OCI-LY1 (cell line): ENCODE measurements at regions not wholly inside any gene's neighbourhood (a gene's known extent, or its start where the extent isn't known, plus 50 kb on each side); places are given as distances from the start of the nearest gene placed in this dataset.

ENCODE experiments used
- H2AFZ ChIP-seq: fragments of 200-600 bp; sonication (generic), shearing (Covaris generic); 2 replicates; pipeline ENCODE4 v1.6.0; 2014; ENCODE audit warnings: antibody characterized with exemption, mild to moderate bottlenecking, low read length
- H3F3A ChIP-seq: fragments of 200-600 bp; sonication (generic), shearing (Covaris generic); 2 replicates; pipeline ENCODE4 v1.6.0; 2014; ENCODE audit warnings: mild to moderate bottlenecking, antibody characterized with exemption, low read length, moderate library complexity; ENCODE audit not compliant: insufficient read depth
- H3K27ac ChIP-seq: fragments of 200-600 bp; sonication (generic); 2 replicates; pipeline ENCODE4 v1.5.1; 2014; ENCODE audit warnings: low read length, mixed run types, mild to moderate bottlenecking, low read depth; ENCODE audit not compliant: poor library complexity, severe bottlenecking
- H3K27me3 ChIP-seq: fragments of 200-600 bp; sonication (generic); 2 replicates; pipeline ENCODE4 v1.6.0; 2014; ENCODE audit warnings: antibody characterized with exemption, mild to moderate bottlenecking, low read length, moderate library complexity; ENCODE audit not compliant: insufficient read depth
- H3K36me3 ChIP-seq: fragments of 200-600 bp; sonication (generic); 2 replicates; pipeline ENCODE4 v1.6.1; 2014; ENCODE audit warnings: mild to moderate bottlenecking, antibody characterized with exemption, low read length, moderate library complexity, mixed read lengths; ENCODE audit not compliant: insufficient read depth
- H3K4me1 ChIP-seq: fragments of 200-600 bp; sonication (generic); 2 replicates; pipeline ENCODE4 v1.5.1; 2014; ENCODE audit warnings: mild to moderate bottlenecking, low read length, moderate library complexity; ENCODE audit not compliant: insufficient read depth, severe bottlenecking
- H3K4me2 ChIP-seq: fragments of 200-600 bp; sonication (generic), shearing (Covaris generic); 2 replicates; pipeline ENCODE4 v1.6.1; 2014; ENCODE audit warnings: low read length
- H3K4me3 ChIP-seq: fragments of 200-600 bp; sonication (generic); 2 replicates; pipeline ENCODE4 v1.5.1; 2014; ENCODE audit warnings: low read length, low read depth, mild to moderate bottlenecking, mixed read lengths; ENCODE audit not compliant: poor library complexity, severe bottlenecking
- H3K79me2 ChIP-seq: fragments of 200-600 bp; shearing (Covaris generic); 2 replicates; pipeline ENCODE4 v1.6.1; 2016; ENCODE audit warnings: mixed run types, low read length, mixed read lengths; ENCODE audit not compliant: insufficient read depth
- H3K9ac ChIP-seq: fragments of 200-600 bp; sonication (generic), shearing (Covaris generic); 2 replicates; pipeline ENCODE4 v1.6.1; 2014; ENCODE audit warnings: mild to moderate bottlenecking, low read length, mixed read lengths
- H3K9me2 ChIP-seq: fragments of 200-600 bp; sonication (generic), shearing (Covaris generic); 2 replicates; pipeline ENCODE4 v1.6.1; 2014; ENCODE audit warnings: low read depth, mild to moderate bottlenecking, low read length, mixed read lengths
- H3K9me3 ChIP-seq: fragments of 200-600 bp; shearing (Covaris generic); 2 replicates; pipeline ENCODE4 v1.6.1; 2014; ENCODE audit warnings: low read length, mixed read lengths
- H4K20me1 ChIP-seq: fragments of 200-600 bp; sonication (generic), shearing (Covaris generic); 2 replicates; pipeline ENCODE4 v1.6.0; 2016; ENCODE audit warnings: mild to moderate bottlenecking, low read length; ENCODE audit not compliant: insufficient read depth
- CTCF ChIP-seq: fragments of 200-600 bp; sonication (generic), shearing (Covaris generic); IDR thresholded peaks from 2 replicates; pipeline ENCODE4 v1.5.1; 2017; ENCODE audit warnings: mild to moderate bottlenecking, antibody characterized with exemption, low read length, moderate library complexity, mixed read lengths
- EZH2 ChIP-seq: fragments of 200-600 bp; sonication (generic), shearing (Covaris generic); IDR thresholded peaks from 2 replicates; pipeline ENCODE4 v1.8.0; 2017; ENCODE audit warnings: borderline replicate concordance, mixed run types, mild to moderate bottlenecking, antibody characterized with exemption, low read length, moderate library complexity, mixed read lengths

- H3F3A ChIP-seq: no peaks in the 10 kb centered on the region
- no peak for TF ChIP-seq EZH2
- H3K27me3 ChIP-seq: no peaks in the 10 kb centered on the region
- H3K4me1 ChIP-seq: peaks cover 4% of the 10 kb centered on the region
- no peaks in the 10 kb centered on the region for H3K36me3 ChIP-seq
- H3K9me2 ChIP-seq: no peaks in the 10 kb centered on the region
- H3K4me2 ChIP-seq: no peak overlapping the region
- H3K9ac ChIP-seq: no peak overlapping the region
- no peaks in the 10 kb centered on the region for H3K9me3 ChIP-seq
- H2AFZ ChIP-seq: no peak overlapping the region
- no peaks in the 10 kb centered on the region for H4K20me1 ChIP-seq
- H3K4me3 ChIP-seq: no peak overlapping the region
- no peak overlapping the region for H3K27ac ChIP-seq
- H3K79me2 ChIP-seq: no peaks in the 10 kb centered on the region
Measured at GRCh38 chr6:101266063-101266462, 127.4 kb upstream of the GRIK2 start.

GRCh38 chr6:101268541-101268940, 125.0 kb upstream of the GRIK2 start:
- no peak for TF ChIP-seq CTCF
- no peak for TF ChIP-seq EZH2
- Histone ChIP-seq H3K27ac (no peak overlapping the region), H3K9me2 (no peaks in the 10 kb centered on the region), H2AFZ (no peak overlapping the region), H3K9ac (no peak overlapping the region), H3K36me3 (no peaks in the 10 kb centered on the region), H3K79me2 (no peaks in the 10 kb centered on the region), H4K20me1 (no peaks in the 10 kb centered on the region), H3K4me2 (no peak overlapping the region), H3K4me1 (peaks cover 4% of the 10 kb centered on the region), H3K4me3 (no peak overlapping the region), H3F3A (no peaks in the 10 kb centered on the region), H3K9me3 (no peaks in the 10 kb centered on the region), H3K27me3 (no peaks in the 10 kb centered on the region)

GRCh38 chr6:101275251-101275650, 118.3 kb upstream of the GRIK2 start:
- Histone ChIP-seq H3K27ac (no peak overlapping the region), H3K36me3 (no peaks in the 10 kb centered on the region), H3K9me3 (no peaks in the 10 kb centered on the region), H3K4me1 (no peaks in the 10 kb centered on the region), H3K4me3 (no peak overlapping the region), H4K20me1 (no peaks in the 10 kb centered on the region), H3K79me2 (no peaks in the 10 kb centered on the region), H3F3A (no peaks in the 10 kb centered on the region), H3K4me2 (no peak overlapping the region), H2AFZ (no peak overlapping the region), H3K27me3 (no peaks in the 10 kb centered on the region), H3K9me2 (no peaks in the 10 kb centered on the region), H3K9ac (no peak overlapping the region)
- TF ChIP-seq CTCF: no peak
- TF ChIP-seq EZH2: no peak

GRCh38 chr6:101276066-101276465, 117.4 kb upstream of the GRIK2 start:
- Histone ChIP-seq H3K27ac (no peak overlapping the region), H3K4me1 (no peaks in the 10 kb centered on the region), H3F3A (no peaks in the 10 kb centered on the region)

More at GRCh38 chr6:101276066-101276465, 117.4 kb upstream of the GRIK2 start:
- Histone ChIP-seq H3K79me2 (no peaks in the 10 kb centered on the region), H3K9me2 (no peaks in the 10 kb centered on the region), H3K4me3 (no peak overlapping the region), H3K9ac (no peak overlapping the region), H4K20me1 (no peaks in the 10 kb centered on the region), H3K27me3 (no peaks in the 10 kb centered on the region), H3K4me2 (no peak overlapping the region), H3K36me3 (no peaks in the 10 kb centered on the region), H3K9me3 (no peaks in the 10 kb centered on the region), H2AFZ (no peak overlapping the region)
- TF ChIP-seq EZH2 (no peak), CTCF (no peak)
